ENCODE measurements at regions not wholly inside any gene's neighbourhood (a gene's known extent, or its start where the extent isn't known, plus 50 kb on each side); places are given as distances from the start of the nearest gene placed in this dataset.

- H2AFZ ChIP-seq (ENCODE audit: low read length): no peak overlapping the region
- H3F3A ChIP-seq (ENCODE audit: insufficient read depth, low read length): no peaks in the 10 kb centered on the region
- H4K20me1 ChIP-seq (ENCODE audit: insufficient read depth, low read length): no peaks in the 10 kb centered on the region
- no peak overlapping the region for H3K9ac ChIP-seq (ENCODE audit: low read length)
- H3K9me3 ChIP-seq (ENCODE audit: low read length): 0 out of 2 replicates have a peak, but pooled peaks cover 5% of the 10 kb centered on the region
- no peak overlapping the region for H3K4me3 ChIP-seq (ENCODE audit: low read depth, low read length, poor library complexity, severe bottlenecking)
- H3K27me3 ChIP-seq (ENCODE audit: insufficient read depth, low read length): peaks cover 5% of the 10 kb centered on the region; the same call in 1 of the 2 replicates
- H3K36me3 ChIP-seq (ENCODE audit: insufficient read depth, low read length): no peaks in the 10 kb centered on the region; the same call in 1 of the 2 replicates
- no peaks in the 10 kb centered on the region for H3K9me2 ChIP-seq (ENCODE audit: low read depth, low read length)
- no peaks in the 10 kb centered on the region for H3K79me2 ChIP-seq (ENCODE audit: insufficient read depth, low read length)
- TF ChIP-seq CTCF (IDR thresholded peaks at IDR 0.05; ENCODE audit: low read length) (no peak), EZH2 (IDR thresholded peaks at IDR 0.05; ENCODE audit: borderline replicate concordance, low read length) (no peak)
- H3K4me2 ChIP-seq (ENCODE audit: low read length): no peak overlapping the region
- H3K27ac ChIP-seq (ENCODE audit: low read depth, low read length, poor library complexity, severe bottlenecking): no peak overlapping the region
- H3K4me1 ChIP-seq (ENCODE audit: insufficient read depth, low read length, severe bottlenecking): no peaks in the 10 kb centered on the region
Measured at GRCh38 chr2:134074619-134075018, 179.3 kb upstream of the MGAT5 start.

- Histone ChIP-seq H3K27ac (ENCODE audit: low read depth, low read length, poor library complexity, severe bottlenecking) (no peak overlapping the region), H3K9me3 (ENCODE audit: low read length) (0 out of 2 replicates have a peak, but pooled peaks cover 5% of the 10 kb centered on the region), H4K20me1 (ENCODE audit: insufficient read depth, low read length) (no peaks in the 10 kb centered on the region), H3K27me3 (ENCODE audit: insufficient read depth, low read length) (peaks cover 5% of the 10 kb centered on the region; the same call in 1 of the 2 replicates), H3K4me1 (ENCODE audit: insufficient read depth, low read length, severe bottlenecking) (no peaks in the 10 kb centered on the region), H2AFZ (ENCODE audit: low read length) (no peak overlapping the region), H3F3A (ENCODE audit: insufficient read depth, low read length) (no peaks in the 10 kb centered on the region), H3K9ac (ENCODE audit: low read length) (no peak overlapping the region), H3K9me2 (ENCODE audit: low read depth, low read length) (no peaks in the 10 kb centered on the region), H3K4me3 (ENCODE audit: low read depth, low read length, poor library complexity, severe bottlenecking) (no peak overlapping the region), H3K36me3 (ENCODE audit: insufficient read depth, low read length) (no peaks in the 10 kb centered on the region; the same call in 1 of the 2 replicates), H3K4me2 (ENCODE audit: low read length) (no peak overlapping the region), H3K79me2 (ENCODE audit: insufficient read depth, low read length) (no peaks in the 10 kb centered on the region)
- TF ChIP-seq CTCF (IDR thresholded peaks at IDR 0.05; ENCODE audit: low read length) (no peak), EZH2 (IDR thresholded peaks at IDR 0.05; ENCODE audit: borderline replicate concordance, low read length) (no peak)
Measured at GRCh38 chr2:134075204-134075603, 178.7 kb upstream of the MGAT5 start.

- no peak overlapping the region for H3K4me3 ChIP-seq (ENCODE audit: low read depth, low read length, poor library complexity, severe bottlenecking)
- H3K79me2 ChIP-seq (ENCODE audit: insufficient read depth, low read length): no peaks in the 10 kb centered on the region
- H3K4me1 ChIP-seq (ENCODE audit: insufficient read depth, low read length, severe bottlenecking): no peaks in the 10 kb centered on the region
- no peak for TF ChIP-seq EZH2 (IDR thresholded peaks at IDR 0.05; ENCODE audit: borderline replicate concordance, low read length)
- no peak for TF ChIP-seq CTCF (IDR thresholded peaks at IDR 0.05; ENCODE audit: low read length)
- H3K9me3 ChIP-seq (ENCODE audit: low read length): 0 out of 2 replicates have a peak, but pooled peaks cover 5% of the 10 kb centered on the region
- no peaks in the 10 kb centered on the region for H4K20me1 ChIP-seq (ENCODE audit: insufficient read depth, low read length)
- H3K4me2 ChIP-seq (ENCODE audit: low read length): no peak overlapping the region
- no peaks in the 10 kb centered on the region for H3F3A ChIP-seq (ENCODE audit: insufficient read depth, low read length)
- no peak overlapping the region for H3K27ac ChIP-seq (ENCODE audit: low read depth, low read length, poor library complexity, severe bottlenecking)
- H2AFZ ChIP-seq (ENCODE audit: low read length): no peak overlapping the region
- peaks cover 5% of the 10 kb centered on the region; the same call in 1 of the 2 replicates for H3K27me3 ChIP-seq (ENCODE audit: insufficient read depth, low read length)
- no peaks in the 10 kb centered on the region for H3K9me2 ChIP-seq (ENCODE audit: low read depth, low read length)
- H3K36me3 ChIP-seq (ENCODE audit: insufficient read depth, low read length): no peaks in the 10 kb centered on the region; the same call in 1 of the 2 replicates
- no peak overlapping the region for H3K9ac ChIP-seq (ENCODE audit: low read length)
Measured at GRCh38 chr2:134078354-134078753, 175.5 kb upstream of the MGAT5 start.
